ENCODE measurements at regions not wholly inside any gene's neighbourhood (a gene's known extent, or its start where the extent isn't known, plus 50 kb on each side); places are given as distances from the start of the nearest gene placed in this dataset.

GRCh38 chr1:181185461-181185860 lies 97.0 kb downstream of the IER5 start:
- DNase-seq (ENCODE audit: low read depth, low spot score) (no peak), ATAC-seq (no peak)
- H3K79me2 ChIP-seq (ENCODE audit: insufficient read depth, low read length), result no peaks in the 10 kb centered on the region
- H3K4me3 ChIP-seq (replicated peaks in 1 of 2; ENCODE audit: low read depth in 1 of 2, low read length in 2 of 2), result no peak overlapping the region
- H3K9me3 ChIP-seq (ENCODE audit: control insufficient read depth in 1 of 2, insufficient read depth in 1 of 2, low read depth in 1 of 2, low read length in 2 of 2), result no peaks in the 10 kb centered on the region
- no peak overlapping the region for H2AFZ ChIP-seq (ENCODE audit: low read depth, low read length, poor library complexity, severe bottlenecking)
- no peaks in the 10 kb centered on the region for H3K9me2 ChIP-seq (ENCODE audit: insufficient read depth)
- TF ChIP-seq ZNF274 (IDR thresholded peaks at IDR 0.05; ENCODE audit: low read depth, low read length) (no peak), EZH2 (IDR thresholded peaks at IDR 0.05) (no peak), YY1 (IDR thresholded peaks at IDR 0.05; ENCODE audit: extremely low read depth, insufficient replicate concordance, low read depth, low read length) (no peak), CEBPB (IDR thresholded peaks at IDR 0.05; ENCODE audit: low read depth) (no peak), SP1 (IDR thresholded peaks at IDR 0.05; ENCODE audit: low read depth) (no peak), ZBTB33 (IDR thresholded peaks at IDR 0.05; ENCODE audit: extremely low read depth, insufficient replicate concordance, low read length) (no peak), SRF (IDR thresholded peaks at IDR 0.05; ENCODE audit: low read depth) (no peak), ELF1 (IDR thresholded peaks at IDR 0.05; ENCODE audit: borderline replicate concordance, low read depth) (no peak), POLR2AphosphoS5 (IDR thresholded peaks at IDR 0.05; ENCODE audit: low read depth, low read length) (no peak), JUND (IDR thresholded peaks at IDR 0.05) (no peak), EGR1 (IDR thresholded peaks at IDR 0.05; ENCODE audit: low read depth) (no peak), RAD21 (IDR thresholded peaks at IDR 0.05; ENCODE audit: low read depth) (no peak), POLR2A (IDR thresholded peaks at IDR 0.05; ENCODE audit: borderline replicate concordance, extremely low read depth, insufficient read depth, insufficient read length) (no peak), TCF7L2 (IDR thresholded peaks at IDR 0.05; ENCODE audit: borderline replicate concordance, extremely low read depth, insufficient read depth, insufficient read length) (no peak), EZH2phosphoT487 (IDR thresholded peaks at IDR 0.05; ENCODE audit: borderline replicate concordance) (no peak), CTCF (IDR thresholded peaks at IDR 0.05 in 2 of 3, conservative IDR thresholded peaks at IDR 0.05 in 1 of 3; ENCODE audit: borderline replicate concordance in 1 of 3, insufficient read depth in 1 of 3, low read depth in 2 of 3, low read length in 2 of 3) (no peak), ZFX (IDR thresholded peaks at IDR 0.05) (no peak)
- TF ChIP-seq, protein P1, sequence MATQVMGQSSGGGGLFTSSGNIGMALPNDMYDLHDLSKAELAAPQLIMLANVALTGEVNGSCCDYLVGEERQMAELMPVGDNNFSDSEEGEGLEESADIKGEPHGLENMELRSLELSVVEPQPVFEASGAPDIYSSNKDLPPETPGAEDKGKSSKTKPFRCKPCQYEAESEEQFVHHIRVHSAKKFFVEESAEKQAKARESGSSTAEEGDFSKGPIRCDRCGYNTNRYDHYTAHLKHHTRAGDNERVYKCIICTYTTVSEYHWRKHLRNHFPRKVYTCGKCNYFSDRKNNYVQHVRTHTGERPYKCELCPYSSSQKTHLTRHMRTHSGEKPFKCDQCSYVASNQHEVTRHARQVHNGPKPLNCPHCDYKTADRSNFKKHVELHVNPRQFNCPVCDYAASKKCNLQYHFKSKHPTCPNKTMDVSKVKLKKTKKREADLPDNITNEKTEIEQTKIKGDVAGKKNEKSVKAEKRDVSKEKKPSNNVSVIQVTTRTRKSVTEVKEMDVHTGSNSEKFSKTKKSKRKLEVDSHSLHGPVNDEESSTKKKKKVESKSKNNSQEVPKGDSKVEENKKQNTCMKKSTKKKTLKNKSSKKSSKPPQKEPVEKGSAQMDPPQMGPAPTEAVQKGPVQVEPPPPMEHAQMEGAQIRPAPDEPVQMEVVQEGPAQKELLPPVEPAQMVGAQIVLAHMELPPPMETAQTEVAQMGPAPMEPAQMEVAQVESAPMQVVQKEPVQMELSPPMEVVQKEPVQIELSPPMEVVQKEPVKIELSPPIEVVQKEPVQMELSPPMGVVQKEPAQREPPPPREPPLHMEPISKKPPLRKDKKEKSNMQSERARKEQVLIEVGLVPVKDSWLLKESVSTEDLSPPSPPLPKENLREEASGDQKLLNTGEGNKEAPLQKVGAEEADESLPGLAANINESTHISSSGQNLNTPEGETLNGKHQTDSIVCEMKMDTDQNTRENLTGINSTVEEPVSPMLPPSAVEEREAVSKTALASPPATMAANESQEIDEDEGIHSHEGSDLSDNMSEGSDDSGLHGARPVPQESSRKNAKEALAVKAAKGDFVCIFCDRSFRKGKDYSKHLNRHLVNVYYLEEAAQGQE (IDR thresholded peaks at IDR 0.05; ENCODE audit: low read depth), result no peak
- TF ChIP-seq, protein P2, sequence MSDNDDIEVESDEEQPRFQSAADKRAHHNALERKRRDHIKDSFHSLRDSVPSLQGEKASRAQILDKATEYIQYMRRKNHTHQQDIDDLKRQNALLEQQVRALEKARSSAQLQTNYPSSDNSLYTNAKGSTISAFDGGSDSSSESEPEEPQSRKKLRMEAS (IDR thresholded peaks at IDR 0.05), result no peak
- TF ChIP-seq, protein P3, sequence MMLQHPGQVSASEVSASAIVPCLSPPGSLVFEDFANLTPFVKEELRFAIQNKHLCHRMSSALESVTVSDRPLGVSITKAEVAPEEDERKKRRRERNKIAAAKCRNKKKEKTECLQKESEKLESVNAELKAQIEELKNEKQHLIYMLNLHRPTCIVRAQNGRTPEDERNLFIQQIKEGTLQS (IDR thresholded peaks at IDR 0.05), result no peak
- H3K27ac ChIP-seq (ENCODE audit: low read depth, low read length), result no peak overlapping the region
- peaks cover 0 to 5% of the 10 kb centered on the region in 2 experiments; a peak in 1 of 4 replicates for H3K4me1 ChIP-seq (ENCODE audit: control insufficient read depth in 1 of 2, insufficient read depth in 2 of 2, low read length in 2 of 2)
- intact Hi-C loops (cut with micrococcal nuclease), result loop anchor here (5.0 kb wide), 1 partner anchor 752 kb away; no protein-coding TSS in a partner anchor
- H3K27me3 ChIP-seq (ENCODE audit: insufficient read depth, low read length), result peaks cover 19% of the 10 kb centered on the region; the same call in 1 of the 2 replicates
- BruUV-seq (replicated peaks), result no TSS peak
- no peak overlapping the region for H3K9ac ChIP-seq (ENCODE audit: low read length)
- ChIA-PET CTCF (interaction anchor here (4.0 kb wide), 1 partner anchor 239 kb away, joined by 23 read pairs; no protein-coding TSS in a partner anchor), POLR2A (no interaction called here), RAD21 (ENCODE audit: low non-redundant PET in 1 of 2, low total read pairs in 2 of 2, uncharacterized antibody in 2 of 2, unreplicated experiment in 2 of 2) (no interaction called here)
- H4K20me1 ChIP-seq (ENCODE audit: insufficient read depth), result no peaks in the 10 kb centered on the region
- H3K4me2 ChIP-seq (ENCODE audit: low read length), result no peak overlapping the region
- no peaks in the 10 kb centered on the region for H3K36me3 ChIP-seq (ENCODE audit: control insufficient read depth in 1 of 2, insufficient read depth in 2 of 2, low read length in 2 of 2)
